ENCODE measurements at regions not wholly inside any gene's neighbourhood (a gene's known extent, or its start where the extent isn't known, plus 50 kb on each side); places are given as distances from the start of the nearest gene placed in this dataset.
A peak's percentile ranks its signal among the peaks of the same experiment; 100 is the strongest.

- H3K9me3 ChIP-seq (ENCODE audit: low read depth) = no peaks in the 10 kb centered on the region
- H3K4me3 ChIP-seq = no peak overlapping the region
- TF ChIP-seq CTCF (IDR thresholded peaks at IDR 0.05; ENCODE audit: low read depth, low read length) = no peak
- no peaks in the 10 kb centered on the region for H3K27me3 ChIP-seq
- H3K4me1 ChIP-seq (ENCODE audit: low read depth) = peaks cover 3% of the 10 kb centered on the region
- no peak overlapping the region for H3K27ac ChIP-seq
- DNase-seq (ENCODE audit: low read depth in 1 of 2, low spot score in 1 of 2) = no peak
- H3K36me3 ChIP-seq = no peaks in the 10 kb centered on the region
Measured at GRCh38 chr6:27611451-27611850, 138.5 kb upstream of the ZNF184 start.

DNA sequence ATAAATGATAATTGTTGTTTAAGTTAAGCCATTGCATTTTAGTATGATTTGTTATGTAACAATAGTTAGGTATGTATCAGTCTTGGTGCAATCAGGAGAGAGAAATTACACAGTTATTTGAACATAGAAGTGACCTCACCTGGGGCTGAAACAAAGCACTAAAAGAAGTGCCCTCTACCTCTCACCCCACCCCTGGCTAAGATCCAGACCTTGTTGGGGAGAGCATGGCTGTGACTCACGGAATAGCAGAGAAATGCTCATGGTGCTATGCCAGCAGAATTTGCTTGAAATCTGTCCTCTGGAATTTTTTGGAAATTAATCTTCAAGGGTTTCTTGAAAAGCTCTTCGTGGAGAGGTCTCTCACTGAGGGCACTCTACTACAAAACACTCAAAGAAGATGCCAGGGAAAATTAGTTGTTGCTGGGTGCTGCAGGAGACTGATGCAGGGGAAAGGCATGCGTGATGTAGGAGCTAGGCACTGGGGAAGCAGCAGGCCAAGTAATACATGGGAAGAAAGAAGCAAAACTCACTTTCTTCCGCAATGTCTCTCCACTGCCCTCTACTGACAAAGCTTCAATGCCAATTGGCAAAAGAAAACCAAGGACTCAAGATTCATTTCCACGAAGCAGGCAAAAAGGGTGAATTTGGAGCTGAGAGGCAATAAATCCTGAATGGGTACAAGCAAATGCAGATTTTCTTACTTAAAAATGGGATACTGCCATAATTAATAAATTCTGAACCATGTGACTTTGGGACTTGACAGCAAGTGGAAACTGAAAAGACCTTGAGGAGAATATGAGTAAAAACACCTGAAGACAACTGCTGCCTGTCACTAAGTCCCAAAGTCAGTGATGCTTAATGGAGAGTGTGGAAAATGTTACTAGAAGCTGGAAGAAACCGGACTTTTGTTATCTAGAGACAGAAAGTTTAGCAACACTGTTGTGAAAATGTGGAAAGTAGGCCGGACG lies 136.3 kb upstream of the ZNF184 start:
- Histone ChIP-seq H3K4me3 (no peak overlapping the region), H3K27me3 (no peaks in the 10 kb centered on the region), H3K4me1 (ENCODE audit: low read depth) (no peaks in the 10 kb centered on the region), H3K36me3 (no peaks in the 10 kb centered on the region), H3K27ac (no peak overlapping the region), H3K9me3 (ENCODE audit: low read depth) (no peaks in the 10 kb centered on the region)
- TF ChIP-seq CTCF (IDR thresholded peaks at IDR 0.05; ENCODE audit: low read depth, low read length) = peak; percentile 92
- peak; percentile 67 to 85 for DNase-seq (ENCODE audit: low read depth in 1 of 2, low spot score in 1 of 2)

- H3K27ac ChIP-seq = no peak overlapping the region
- H3K4me3 ChIP-seq = peak overlapping the region; percentile 52
- no peak for TF ChIP-seq CTCF (IDR thresholded peaks at IDR 0.05; ENCODE audit: low read depth, low read length)
- H3K36me3 ChIP-seq = no peaks in the 10 kb centered on the region
- peak; percentile 62 to 75 for DNase-seq (ENCODE audit: low read depth in 1 of 2, low spot score in 1 of 2)
- H3K4me1 ChIP-seq (ENCODE audit: low read depth) = no peaks in the 10 kb centered on the region
- H3K27me3 ChIP-seq = peaks cover 21% of the 10 kb centered on the region
- no peaks in the 10 kb centered on the region for H3K9me3 ChIP-seq (ENCODE audit: low read depth)
Measured at GRCh38 chr6:27605401-27606342, 132.8 kb upstream of the ZNF184 start.

GRCh38 chr6:27604986-27605385 lies 132.1 kb upstream of the ZNF184 start:
- no peaks in the 10 kb centered on the region for H3K9me3 ChIP-seq (ENCODE audit: low read depth)
- no peak for TF ChIP-seq CTCF (IDR thresholded peaks at IDR 0.05; ENCODE audit: low read depth, low read length)
- no peaks in the 10 kb centered on the region for H3K4me1 ChIP-seq (ENCODE audit: low read depth)
- H3K27me3 ChIP-seq = peaks cover 28% of the 10 kb centered on the region
- peak overlapping the region; percentile 52 for H3K4me3 ChIP-seq
- H3K36me3 ChIP-seq = no peaks in the 10 kb centered on the region
- no peak overlapping the region for H3K27ac ChIP-seq
- DNase-seq (ENCODE audit: low read depth in 1 of 2, low spot score in 1 of 2) = peak in 1 of 2 donors; percentile 22

- Histone ChIP-seq H3K27ac (no peak overlapping the region), H3K27me3 (peaks cover 59% of the 10 kb centered on the region), H3K4me1 (ENCODE audit: low read depth) (no peaks in the 10 kb centered on the region), H3K36me3 (no peaks in the 10 kb centered on the region), H3K9me3 (ENCODE audit: low read depth) (no peaks in the 10 kb centered on the region), H3K4me3 (peak overlapping the region; percentile 38)
- DNase-seq (ENCODE audit: low read depth in 1 of 2, low spot score in 1 of 2) = peak; percentile 12 to 30
- TF ChIP-seq CTCF (IDR thresholded peaks at IDR 0.05; ENCODE audit: low read depth, low read length) = no peak
Measured at GRCh38 chr6:27601668-27602254, 128.9 kb upstream of the ZNF184 start.
